GM12878 (cell line): ENCODE measurements at regions not wholly inside any gene's neighbourhood (a gene's known extent, or its start where the extent isn't known, plus 50 kb on each side); places are given as distances from the start of the nearest gene placed in this dataset.

ENCODE experiments used
- ATAC-seq: fragments of 200-7000 bp; cut with Tn5 transposase; 3 replicates; pipeline ENCODE4 v1.9.1; 2020; ENCODE audit warnings: mild to moderate bottlenecking, moderate library complexity
- BruUV-seq: library from RNA; stranded (reverse); fragments of 400-500 nt; replicated peaks from 2 replicates; lab custom pipeline; 2021; lab: Mats Ljungman, UMichigan
- CTCF ChIA-PET: fragments of 300-600 bp; sonication (Branson Sonifier 250); formaldehyde crosslinking; extraction: SDS; loops from one replicate; lab custom pipeline; 2021; ENCODE audit warnings: inconsistent platforms; lab: Yijun Ruan, JAX
- POLR2A ChIA-PET: fragments of 350-600 bp; formaldehyde crosslinking; extraction: SDS; loops from one replicate; lab custom pipeline; 2021; ENCODE audit warnings: inconsistent platforms; lab: Charles Lee
- RAD21 ChIA-PET: fragments of 300-600 bp; sonication (Branson Sonifier 250); formaldehyde crosslinking; loops from one replicate; lab custom pipeline; 2023; ENCODE audit warnings: antibody characterized with exemption; ENCODE audit not compliant: unreplicated experiment; lab: Charles Lee
- SMC1A ChIA-PET: fragments of 300-600 bp; sonication (Branson Sonifier 250); formaldehyde crosslinking; loops from one replicate; lab custom pipeline; 2023; ENCODE audit not compliant: unreplicated experiment, uncharacterized antibody; lab: Charles Lee
- DNase-seq: peaks from one replicate; pipeline ENCODE4 v3.0.0-alpha.2; 2011; ENCODE audit warnings: low read depth, low spot score
- FAIRE-seq: peaks from 3 replicates; lab custom pipeline; 2011; peaks lifted over from hg19 to GRCh38; lab: Jason Lieb, UNC
- H2AFZ ChIP-seq: 2 replicates; pipeline ENCODE4 v1.6.0; 2011; ENCODE audit warnings: low read depth, low read length, control low read depth; ENCODE audit not compliant: control insufficient read depth
- H3K27ac ChIP-seq: 2 replicates; pipeline ENCODE4 v1.5.1; 2011; ENCODE audit warnings: control low read depth; ENCODE audit not compliant: control insufficient read depth, insufficient read depth
- H3K27me3 ChIP-seq, 2 experiments: replicated peaks in 1 of 2; 2 replicates each; pipeline versions ENCODE4 v1.6.0 to v1.6.1; 2011; ENCODE audit warnings: low read length in 1 of 2; ENCODE audit not compliant: control insufficient read depth in 2 of 2, insufficient read depth in 2 of 2
- H3K36me3 ChIP-seq, 2 experiments: 2 replicates each; pipeline ENCODE4 v1.5.1; 2011; ENCODE audit warnings: low read length in 1 of 2; ENCODE audit not compliant: control insufficient read depth in 2 of 2, insufficient read depth in 2 of 2
- H3K4me1 ChIP-seq: 2 replicates; pipeline ENCODE4 v1.6.1; 2011; ENCODE audit warnings: mild to moderate bottlenecking, low read length, moderate library complexity, mixed read lengths; ENCODE audit not compliant: control insufficient read depth, insufficient read depth
- H3K4me2 ChIP-seq: 2 replicates; pipeline ENCODE4 v1.6.0; 2011; ENCODE audit warnings: control low read depth; ENCODE audit not compliant: control insufficient read depth, insufficient read depth
- H3K4me3 ChIP-seq: fragments of 200-600 bp; sonication (generic); 2 replicates; pipeline ENCODE4 v1.5.1; 2016
- H3K79me2 ChIP-seq: 2 replicates; pipeline ENCODE4 v1.6.0; 2011; ENCODE audit warnings: low read length; ENCODE audit not compliant: control insufficient read depth, insufficient read depth
- H3K9ac ChIP-seq: 2 replicates; pipeline ENCODE4 v1.8.0; 2011; ENCODE audit warnings: low read length, control low read depth, mixed read lengths; ENCODE audit not compliant: control insufficient read depth, insufficient read depth
- H3K9me3 ChIP-seq: replicated peaks from 3 replicates; pipeline ENCODE4 v1.5.1; 2011; ENCODE audit warnings: mild to moderate bottlenecking, low read length; ENCODE audit not compliant: control insufficient read depth, insufficient read depth
- H4K20me1 ChIP-seq: 2 replicates; pipeline ENCODE4 v1.6.0; 2011; ENCODE audit not compliant: control insufficient read depth, insufficient read depth
- BRCA1 ChIP-seq: IDR thresholded peaks from 2 replicates; pipeline ENCODE4 v1.6.1; 2011; ENCODE audit warnings: low read depth, low read length, improper control_type of control experiment
- CBX3 ChIP-seq: fragments of 200-600 bp; sonication (generic); IDR thresholded peaks from 2 replicates; pipeline ENCODE4 v1.6.1; 2016; ENCODE audit warnings: low read depth, borderline replicate concordance
- IKZF2 ChIP-seq, 2 experiments: fragments of 450-650 bp; IDR thresholded peaks; 2 replicates each; pipeline ENCODE4 v1.6.1; 2017; ENCODE audit warnings: mild to moderate bottlenecking in 2 of 2, moderate library complexity in 2 of 2
- KLF5 ChIP-seq: fragments of 450-650 bp; IDR thresholded peaks from 2 replicates; pipeline ENCODE4 v1.6.1; 2014; ENCODE audit warnings: mild to moderate bottlenecking; ENCODE audit not compliant: partially characterized antibody
- MTA3 ChIP-seq: IDR thresholded peaks from 2 replicates; pipeline ENCODE4 v1.6.1; 2012; ENCODE audit warnings: low read length, inconsistent platforms, borderline replicate concordance
- NFYA ChIP-seq: IDR thresholded peaks from 2 replicates; pipeline ENCODE4 v1.6.1; 2011; ENCODE audit warnings: low read depth, mild to moderate bottlenecking, low read length, improper control_type of control experiment, borderline replicate concordance
- SPI1 ChIP-seq: IDR thresholded peaks from 2 replicates; pipeline ENCODE4 v1.6.1; 2011; ENCODE audit warnings: low read depth, mild to moderate bottlenecking, low read length, moderate library complexity, borderline replicate concordance; ENCODE audit not compliant: insufficient read depth
- WRNIP1 ChIP-seq: IDR thresholded peaks from 2 replicates; pipeline ENCODE4 v1.6.1; 2011; ENCODE audit warnings: low read depth, low read length, improper control_type of control experiment, borderline replicate concordance
- ZBTB40 ChIP-seq: fragments of 450-650 bp; IDR thresholded peaks from 2 replicates; pipeline ENCODE4 v1.6.1; 2016; ENCODE audit warnings: mild to moderate bottlenecking, moderate library complexity, borderline replicate concordance
- WGBS: methylation state at CpG from one replicate; pipeline ENCODE4 v1.1.6; 2016; ENCODE audit warnings: low lambda C conversion rate; ENCODE audit not compliant: insufficient replicate concordance, insufficient coverage; ENCODE audit errors: missing lambda C conversion rate; 5-methylcytosine and 5-hydroxymethylcytosine counted together
- in situ Hi-C: fragments of 300-500 bp; cut with MboI; formaldehyde crosslinking; loops from 9 replicates; pipeline ENCODE4 v1.14.3; 2018; ENCODE audit warnings: mixed read lengths
- intact Hi-C: fragments of 100-400 bp; cut with micrococcal nuclease; formaldehyde crosslinking; loops from one replicate; pipeline ENCODE4 v1.14.2; 2022; ENCODE audit not compliant: unreplicated experiment

GRCh38 chr18:34002130-34002529 is 222.6 kb downstream of the NOL4 start:
- H3K27me3 ChIP-seq = no peaks in the 10 kb centered on the region
- RAD21 ChIA-PET = interaction anchor here (1.5 kb wide), 1 partner anchor 84 kb away, joined by 3 read pairs; no protein-coding TSS in a partner anchor
- H3K79me2 ChIP-seq = no peaks in the 10 kb centered on the region
- H3K27ac ChIP-seq = no peak overlapping the region
- ATAC-seq = peak; percentile 52
- 0% methylated on average over 1 of the region's 1 CpG for WGBS
- H2AFZ ChIP-seq = no peak overlapping the region
- no peak overlapping the region for H3K4me2 ChIP-seq
- H3K9me3 ChIP-seq = no peaks in the 10 kb centered on the region
- in situ Hi-C loops = no loop called here
- H3K4me1 ChIP-seq = no peaks in the 10 kb centered on the region
- CTCF ChIA-PET = interaction anchor here (1.4 kb wide), 1 partner anchor 65 kb away, joined by 3 read pairs; no protein-coding TSS in a partner anchor
- H3K36me3 ChIP-seq = no peaks in the 10 kb centered on the region
- POLR2A ChIA-PET = no interaction called here
- H4K20me1 ChIP-seq = no peaks in the 10 kb centered on the region
- no peak overlapping the region for H3K9ac ChIP-seq
- DNase-seq = no peak
- intact Hi-C loops = no loop called here
- no peak for TF ChIP-seq ZBTB40
- no peak for TF ChIP-seq BRCA1
- no peak for TF ChIP-seq KLF5
- TF ChIP-seq MTA3 = no peak
- TF ChIP-seq WRNIP1 = no peak
- peak; percentile 51; the same call in 1 of the 2 replicates for TF ChIP-seq SPI1
- TF ChIP-seq IKZF2 (IDR thresholded peaks at IDR 0.05) = peak in 1 of 2 experiments; percentile 29; a peak in 1 of 4 replicates
- no peak for TF ChIP-seq CBX3
- no peak for TF ChIP-seq NFYA
- FAIRE-seq = no peak
- SMC1A ChIA-PET = interaction anchor here (1.0 to 1.2 kb wide), 3 partner anchors 52 to 162 kb away, joined by 3 to 4 read pairs (median 4); no protein-coding TSS in a partner anchor
- no peak overlapping the region for H3K4me3 ChIP-seq
- BruUV-seq = no TSS peak
